ENCODE measurements at regions not wholly inside any gene's neighbourhood (a gene's known extent, or its start where the extent isn't known, plus 50 kb on each side); places are given as distances from the start of the nearest gene placed in this dataset.

DNA sequence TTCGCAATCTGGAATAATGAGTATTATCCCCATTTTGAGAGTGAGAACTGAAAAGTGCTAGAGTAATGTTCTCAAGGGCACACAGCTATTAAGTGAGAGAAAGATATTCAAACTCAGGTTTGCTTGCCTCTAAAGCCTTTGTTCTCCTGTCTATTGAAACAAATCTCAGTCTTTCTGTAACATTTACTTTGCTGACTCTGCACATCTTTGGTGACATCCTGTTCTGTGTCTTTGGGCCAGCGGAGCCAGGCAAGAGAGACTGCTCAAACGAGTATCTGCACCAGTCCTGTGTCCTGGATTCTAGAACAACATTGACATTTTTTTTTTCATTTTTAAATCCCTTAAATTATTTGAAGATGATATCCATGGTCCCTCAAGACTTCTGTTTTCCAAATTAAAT, 1539.2 kb upstream of the PIK3C3 start:
- no peak for DNase-seq (ENCODE audit: low spot score)
- H3K4me2 ChIP-seq (ENCODE audit: insufficient read depth, low read length, poor library complexity, severe bottlenecking): no peak overlapping the region
- no peak overlapping the region for H3K14ac ChIP-seq (ENCODE audit: low read length)
- no peak overlapping the region for H4K8ac ChIP-seq (ENCODE audit: low read depth, low read length)
- no peak overlapping the region for H3K4me3 ChIP-seq (ENCODE audit: low read length in 2 of 2)
- no peak overlapping the region for H3K18ac ChIP-seq (ENCODE audit: low read length)
- H3K36me3 ChIP-seq (replicated peaks in 1 of 2; ENCODE audit: control insufficient read depth in 2 of 2, insufficient read depth in 2 of 2, low read length in 2 of 2): no peaks in the 10 kb centered on the region
- no peak overlapping the region for H2BK120ac ChIP-seq (ENCODE audit: low read depth, low read length)
- no peak overlapping the region for H2AFZ ChIP-seq (ENCODE audit: low read length)
- no peaks in the 10 kb centered on the region for H3K9me3 ChIP-seq (replicated peaks in 1 of 2; ENCODE audit: control insufficient read depth in 2 of 2, insufficient read depth in 1 of 2, low read depth in 1 of 2, low read length in 2 of 2)
- H3K27ac ChIP-seq (replicated peaks; ENCODE audit: low read length): no peak overlapping the region
- H2BK12ac ChIP-seq (ENCODE audit: low read length): no peak overlapping the region
- peaks cover 0 to 2% of the 10 kb centered on the region in 2 donors for H3K4me1 ChIP-seq (ENCODE audit: control insufficient read depth in 2 of 2, insufficient read depth in 1 of 2, low read depth in 1 of 2, low read length in 2 of 2)
- H3K79me1 ChIP-seq (ENCODE audit: low read depth, low read length): no peaks in the 10 kb centered on the region
- H2BK5ac ChIP-seq (ENCODE audit: low read length): no peak overlapping the region
- no CpG with 5 or more reads among the region's 3 CpGs for WGBS, 2 donors (ENCODE audit: extremely low coverage in 2 of 2, insufficient read length in 2 of 2, insufficient replicate concordance in 1 of 2)
- no peaks in the 10 kb centered on the region for H3K27me3 ChIP-seq (ENCODE audit: control insufficient read depth in 3 of 3, insufficient read depth in 3 of 3, low read depth in 1 of 3, low read length in 3 of 3)
- H3K4ac ChIP-seq (ENCODE audit: low read length): no peak overlapping the region
- no peak overlapping the region for H3K23ac ChIP-seq (ENCODE audit: low read depth, low read length, poor library complexity)
- H2AK5ac ChIP-seq (ENCODE audit: low read depth, low read length): no peak overlapping the region
- no peak overlapping the region for H2BK15ac ChIP-seq (ENCODE audit: low read length)
- H3K9ac ChIP-seq (ENCODE audit: low read depth, low read length, poor library complexity): no peak overlapping the region
- no peak overlapping the region for H4K91ac ChIP-seq (ENCODE audit: low read depth, low read length, poor library complexity)

DNA sequence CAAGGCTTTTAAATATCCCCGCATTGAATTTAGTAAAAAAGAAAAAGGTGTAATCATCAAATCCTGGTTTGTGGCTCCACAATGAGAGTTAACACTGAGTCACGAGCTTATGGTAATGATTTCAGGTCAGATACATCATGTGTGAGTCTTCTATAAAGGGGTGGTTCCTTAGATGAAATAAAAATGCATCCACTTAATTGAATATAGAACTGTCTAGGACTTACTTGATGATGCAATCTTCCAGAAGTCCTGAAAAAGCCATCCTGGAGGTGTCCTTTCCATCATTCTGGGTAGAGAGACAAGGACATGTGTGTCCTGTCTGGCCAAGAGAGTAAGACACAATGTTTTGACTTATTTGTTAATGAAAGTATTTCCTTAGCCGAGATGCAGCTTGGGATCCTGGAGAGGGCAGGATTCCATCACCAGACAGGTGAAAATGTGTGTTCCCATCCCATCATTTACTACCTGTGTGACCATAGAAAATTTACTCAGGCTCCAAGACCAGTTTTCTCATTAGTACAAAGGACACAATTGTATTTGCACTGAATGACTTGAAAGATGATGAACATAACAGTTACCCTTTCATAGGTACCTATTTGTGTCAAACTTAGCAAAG, 1539.8 kb upstream of the PIK3C3 start:
- Histone ChIP-seq H3K18ac (ENCODE audit: low read length) (no peak overlapping the region), H3K14ac (ENCODE audit: low read length) (no peak overlapping the region), H3K9me3 (replicated peaks in 1 of 2; ENCODE audit: control insufficient read depth in 2 of 2, insufficient read depth in 1 of 2, low read depth in 1 of 2, low read length in 2 of 2) (no peaks in the 10 kb centered on the region), H3K27ac (replicated peaks; ENCODE audit: low read length) (no peak overlapping the region), H2AK5ac (ENCODE audit: low read depth, low read length) (no peak overlapping the region), H3K79me1 (ENCODE audit: low read depth, low read length) (no peaks in the 10 kb centered on the region), H2BK15ac (ENCODE audit: low read length) (no peak overlapping the region), H3K4me3 (ENCODE audit: low read length in 2 of 2) (no peak overlapping the region), H2BK12ac (ENCODE audit: low read length) (no peak overlapping the region), H3K23ac (ENCODE audit: low read depth, low read length, poor library complexity) (no peak overlapping the region), H3K4ac (ENCODE audit: low read length) (no peak overlapping the region), H3K9ac (ENCODE audit: low read depth, low read length, poor library complexity) (no peak overlapping the region), H3K27me3 (ENCODE audit: control insufficient read depth in 3 of 3, insufficient read depth in 3 of 3, low read depth in 1 of 3, low read length in 3 of 3) (no peaks in the 10 kb centered on the region), H4K8ac (ENCODE audit: low read depth, low read length) (no peak overlapping the region), H2BK5ac (ENCODE audit: low read length) (no peak overlapping the region), H3K4me1 (ENCODE audit: control insufficient read depth in 2 of 2, insufficient read depth in 1 of 2, low read depth in 1 of 2, low read length in 2 of 2) (peaks cover 0 to 2% of the 10 kb centered on the region in 2 donors), H3K36me3 (replicated peaks in 1 of 2; ENCODE audit: control insufficient read depth in 2 of 2, insufficient read depth in 2 of 2, low read length in 2 of 2) (no peaks in the 10 kb centered on the region), H2AFZ (ENCODE audit: low read length) (no peak overlapping the region), H2BK120ac (ENCODE audit: low read depth, low read length) (no peak overlapping the region), H4K91ac (ENCODE audit: low read depth, low read length, poor library complexity) (no peak overlapping the region), H3K4me2 (ENCODE audit: insufficient read depth, low read length, poor library complexity, severe bottlenecking) (no peak overlapping the region)
- WGBS, 2 donors (ENCODE audit: extremely low coverage in 2 of 2, insufficient read length in 2 of 2, insufficient replicate concordance in 1 of 2): no CpG with 5 or more reads among the region's 3 CpGs
- DNase-seq (ENCODE audit: low spot score): no peak

DNA sequence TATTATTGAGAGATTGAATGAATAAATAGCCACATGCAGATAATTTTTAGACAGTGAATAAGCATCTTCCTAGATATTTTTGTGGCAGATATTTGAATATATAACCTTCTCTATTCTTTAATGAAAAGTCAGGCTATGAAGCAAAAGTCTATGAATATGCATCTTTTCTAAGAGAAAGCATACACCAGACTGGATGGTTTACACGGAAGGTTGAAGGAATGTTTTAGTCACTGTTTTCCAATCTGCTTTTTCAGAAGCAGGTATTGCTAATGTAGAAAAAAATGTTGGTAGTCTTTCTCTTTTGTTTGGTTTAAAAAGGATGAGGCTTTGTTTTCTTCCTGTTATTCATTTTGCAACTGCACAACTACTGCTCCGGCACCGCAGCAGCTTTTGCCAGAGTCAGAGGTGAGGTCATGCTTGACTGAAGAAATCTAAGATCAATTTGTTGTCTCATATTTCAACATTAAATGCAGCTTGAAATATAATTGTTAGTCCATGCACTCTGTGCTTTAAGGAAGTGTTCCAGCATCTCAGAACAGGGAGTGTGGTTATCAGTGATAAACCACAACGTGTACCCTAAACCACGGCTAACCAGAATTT, 1540.8 kb upstream of the PIK3C3 start:
- no peak overlapping the region for H3K4me2 ChIP-seq (ENCODE audit: insufficient read depth, low read length, poor library complexity, severe bottlenecking)
- no peak overlapping the region for H3K4ac ChIP-seq (ENCODE audit: low read length)
- no peak overlapping the region for H4K8ac ChIP-seq (ENCODE audit: low read depth, low read length)
- no peak overlapping the region for H2BK15ac ChIP-seq (ENCODE audit: low read length)
- H2BK12ac ChIP-seq (ENCODE audit: low read length): no peak overlapping the region
- H2BK5ac ChIP-seq (ENCODE audit: low read length): no peak overlapping the region
- H3K23ac ChIP-seq (ENCODE audit: low read depth, low read length, poor library complexity): no peak overlapping the region
- no peaks in the 10 kb centered on the region for H3K9me3 ChIP-seq (replicated peaks in 1 of 2; ENCODE audit: control insufficient read depth in 2 of 2, insufficient read depth in 1 of 2, low read depth in 1 of 2, low read length in 2 of 2)
- no peak overlapping the region for H3K14ac ChIP-seq (ENCODE audit: low read length)
- DNase-seq (ENCODE audit: low spot score): no peak
- H2BK120ac ChIP-seq (ENCODE audit: low read depth, low read length): no peak overlapping the region
- H2AFZ ChIP-seq (ENCODE audit: low read length): peak overlapping the region; percentile 71
- no peaks in the 10 kb centered on the region for H3K27me3 ChIP-seq (ENCODE audit: control insufficient read depth in 3 of 3, insufficient read depth in 3 of 3, low read depth in 1 of 3, low read length in 3 of 3)
- no peaks in the 10 kb centered on the region for H3K79me1 ChIP-seq (ENCODE audit: low read depth, low read length)
- peaks cover 0 to 2% of the 10 kb centered on the region in 2 donors for H3K4me1 ChIP-seq (ENCODE audit: control insufficient read depth in 2 of 2, insufficient read depth in 1 of 2, low read depth in 1 of 2, low read length in 2 of 2)
- no peak overlapping the region for H3K27ac ChIP-seq (replicated peaks; ENCODE audit: low read length)
- no peaks in the 10 kb centered on the region for H3K36me3 ChIP-seq (replicated peaks in 1 of 2; ENCODE audit: control insufficient read depth in 2 of 2, insufficient read depth in 2 of 2, low read length in 2 of 2)
- no peak overlapping the region for H2AK5ac ChIP-seq (ENCODE audit: low read depth, low read length)
- no peak overlapping the region for H3K9ac ChIP-seq (ENCODE audit: low read depth, low read length, poor library complexity)
- H4K91ac ChIP-seq (ENCODE audit: low read depth, low read length, poor library complexity): no peak overlapping the region
- no peak overlapping the region for H3K4me3 ChIP-seq (ENCODE audit: low read length in 2 of 2)
- no peak overlapping the region for H3K18ac ChIP-seq (ENCODE audit: low read length)
- WGBS, 2 donors (ENCODE audit: extremely low coverage in 2 of 2, insufficient read length in 2 of 2, insufficient replicate concordance in 1 of 2): no CpG with 5 or more reads among the region's 5 CpGs

DNA sequence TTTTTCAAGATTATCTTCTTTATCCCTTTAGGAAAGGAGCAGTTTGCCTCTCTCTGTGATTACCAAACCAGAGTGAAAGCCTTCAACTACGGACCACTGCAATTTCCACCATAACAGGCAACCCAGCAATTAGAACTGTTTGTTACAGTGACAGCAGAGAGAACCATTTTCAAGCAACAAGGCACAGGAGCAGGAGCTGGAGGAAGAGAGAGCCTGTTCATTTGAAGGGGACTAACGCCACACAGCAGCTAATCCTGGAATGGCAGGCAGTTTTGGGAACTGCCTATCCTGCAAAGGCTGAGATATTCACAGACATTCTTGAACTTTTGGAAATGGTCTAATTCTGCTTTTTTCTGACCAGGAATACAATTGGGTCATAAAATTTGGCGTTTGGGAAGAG, 1541.9 kb upstream of the PIK3C3 start:
- Histone ChIP-seq H2BK120ac (ENCODE audit: low read depth, low read length) (no peak overlapping the region), H3K79me1 (ENCODE audit: low read depth, low read length) (no peaks in the 10 kb centered on the region), H3K9me3 (replicated peaks in 1 of 2; ENCODE audit: control insufficient read depth in 2 of 2, insufficient read depth in 1 of 2, low read depth in 1 of 2, low read length in 2 of 2) (no peaks in the 10 kb centered on the region), H2BK15ac (ENCODE audit: low read length) (no peak overlapping the region), H3K4me3 (ENCODE audit: low read length in 2 of 2) (no peak overlapping the region), H3K9ac (ENCODE audit: low read depth, low read length, poor library complexity) (no peak overlapping the region), H3K4me2 (ENCODE audit: insufficient read depth, low read length, poor library complexity, severe bottlenecking) (no peak overlapping the region), H3K27me3 (ENCODE audit: control insufficient read depth in 3 of 3, insufficient read depth in 3 of 3, low read depth in 1 of 3, low read length in 3 of 3) (no peaks in the 10 kb centered on the region), H2BK5ac (ENCODE audit: low read length) (no peak overlapping the region), H3K36me3 (replicated peaks in 1 of 2; ENCODE audit: control insufficient read depth in 2 of 2, insufficient read depth in 2 of 2, low read length in 2 of 2) (no peaks in the 10 kb centered on the region), H4K91ac (ENCODE audit: low read depth, low read length, poor library complexity) (no peak overlapping the region), H3K18ac (ENCODE audit: low read length) (no peak overlapping the region), H2AFZ (ENCODE audit: low read length) (no peak overlapping the region), H2AK5ac (ENCODE audit: low read depth, low read length) (no peak overlapping the region), H4K8ac (ENCODE audit: low read depth, low read length) (no peak overlapping the region), H3K14ac (ENCODE audit: low read length) (no peak overlapping the region), H3K4me1 (ENCODE audit: control insufficient read depth in 2 of 2, insufficient read depth in 1 of 2, low read depth in 1 of 2, low read length in 2 of 2) (peaks cover 0 to 2% of the 10 kb centered on the region in 2 donors), H3K27ac (replicated peaks; ENCODE audit: low read length) (no peak overlapping the region), H3K23ac (ENCODE audit: low read depth, low read length, poor library complexity) (no peak overlapping the region), H3K4ac (ENCODE audit: low read length) (no peak overlapping the region), H2BK12ac (ENCODE audit: low read length) (no peak overlapping the region)
- peak; percentile 35 for DNase-seq (ENCODE audit: low spot score)
- WGBS, 2 donors (ENCODE audit: extremely low coverage in 2 of 2, insufficient read length in 2 of 2, insufficient replicate concordance in 1 of 2): no CpG with 5 or more reads among the region's 3 CpGs

Data from neuronal stem cell (in vitro differentiated cells).